GM10266 (cell line): ENCODE measurements at regions not wholly inside any gene's neighbourhood (a gene's known extent, or its start where the extent isn't known, plus 50 kb on each side); places are given as distances from the start of the nearest gene placed in this dataset.

Source experiments
- DNase-seq: peaks from one replicate; pipeline ENCODE4 v3.0.0; 2012; ENCODE audit errors: extremely low spot score
- CTCF ChIP-seq: IDR thresholded peaks from 2 replicates; pipeline ENCODE4 v1.5.1; 2012; ENCODE audit warnings: mild to moderate bottlenecking, low read depth; ENCODE audit not compliant: control insufficient read depth, insufficient read depth; ENCODE audit errors: missing control alignments

GRCh38 chr6:105985816-105986632 is 100.1 kb upstream of the PRDM1 start:
- no peak for TF ChIP-seq CTCF
- DNase-seq = no peak

DNA sequence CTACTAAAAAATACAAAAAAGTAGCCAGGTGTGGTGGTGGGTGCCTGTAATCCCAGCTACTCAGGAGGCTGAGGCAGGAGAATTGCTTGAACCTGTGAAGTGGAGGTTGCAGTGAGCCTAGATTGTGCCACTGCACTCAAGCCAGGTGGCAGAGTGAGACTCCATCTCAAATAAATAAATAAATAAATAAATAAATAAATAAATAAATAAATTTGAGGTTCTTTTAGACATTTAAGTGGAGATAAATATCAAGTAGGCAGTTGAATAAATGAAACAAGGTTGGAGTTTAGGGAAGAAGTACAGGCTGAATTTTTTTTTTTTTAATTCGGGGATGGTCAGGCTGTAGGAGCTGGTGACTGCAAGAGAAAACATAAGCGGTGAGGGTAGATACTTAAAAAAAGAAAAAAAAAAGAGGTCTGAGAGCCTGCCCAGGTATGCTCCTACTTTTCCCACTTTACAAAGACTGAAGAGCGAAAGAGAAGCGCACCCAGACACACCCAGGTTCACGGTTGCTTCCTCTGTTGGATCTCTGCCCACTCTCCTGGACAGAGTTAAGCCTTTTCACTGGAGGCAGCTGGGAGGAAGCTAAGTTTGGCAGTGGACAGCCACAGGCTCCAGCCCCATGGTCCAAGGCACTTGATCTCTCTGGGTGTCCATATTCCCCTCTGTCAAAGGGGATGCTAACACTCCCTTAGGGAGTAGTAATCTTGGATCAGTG is 100.9 kb upstream of the PRDM1 start:
- TF ChIP-seq CTCF = no peak
- no peak for DNase-seq

DNA sequence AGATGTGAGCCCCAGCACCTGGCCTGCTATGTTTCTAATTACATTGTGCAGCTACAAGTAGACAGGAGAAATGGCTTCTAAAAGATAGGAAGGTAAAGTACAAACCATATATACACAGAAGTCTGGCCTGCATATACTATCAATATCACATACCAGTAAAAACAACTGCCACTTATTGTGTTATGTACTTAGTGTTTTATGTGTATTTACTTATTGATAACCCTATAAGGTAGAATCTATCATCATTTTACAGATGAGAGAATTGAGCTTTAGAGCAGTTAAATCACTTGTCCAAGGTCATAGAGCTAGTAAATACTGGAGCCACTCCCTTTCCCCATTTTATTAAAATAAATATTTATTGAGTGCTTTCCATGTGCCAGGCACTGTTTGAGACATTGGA is 102.4 kb upstream of the PRDM1 start:
- TF ChIP-seq CTCF = no peak

DNA sequence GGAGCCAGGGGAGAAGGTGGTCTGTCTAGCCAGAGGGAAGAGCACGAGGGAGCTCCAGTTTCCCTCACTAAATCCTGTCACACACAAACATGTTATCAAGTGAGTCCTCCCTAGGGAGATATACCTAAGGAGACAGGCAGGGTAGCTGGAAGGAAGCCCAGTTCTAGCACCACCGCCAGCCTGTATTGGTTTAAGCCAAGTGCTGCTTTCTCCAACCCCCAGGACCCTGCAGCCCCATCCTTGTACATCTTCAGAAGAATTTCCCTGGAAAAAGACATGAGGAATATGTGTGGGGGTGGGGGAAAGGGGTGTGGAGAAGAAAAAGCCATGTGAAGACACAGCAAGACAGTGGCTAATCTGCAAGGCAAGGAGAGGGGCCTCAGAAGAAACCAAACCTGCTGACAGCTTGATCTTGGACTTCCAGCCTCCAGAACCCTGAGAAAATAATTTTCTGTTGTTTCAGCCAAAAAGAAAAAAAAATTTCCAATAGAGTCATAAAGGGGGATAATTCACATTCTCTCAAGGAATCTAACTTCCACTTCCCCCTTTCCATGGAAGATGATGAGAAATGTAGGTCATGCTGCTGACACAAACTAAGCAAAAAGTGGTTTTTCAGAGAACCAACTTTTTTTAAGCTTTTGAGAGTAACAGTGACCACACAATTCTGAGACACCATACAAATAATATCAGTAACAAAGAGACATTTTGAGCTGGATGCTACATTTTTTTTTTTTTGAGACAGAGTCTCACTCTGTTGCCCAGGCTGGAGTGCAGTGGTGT is 103.2 kb upstream of the PRDM1 start:
- no peak for TF ChIP-seq CTCF
- DNase-seq = no peak

More for the DNA sequence above, 102.4 kb upstream of the PRDM1 start:
- no peak for DNase-seq

DNA sequence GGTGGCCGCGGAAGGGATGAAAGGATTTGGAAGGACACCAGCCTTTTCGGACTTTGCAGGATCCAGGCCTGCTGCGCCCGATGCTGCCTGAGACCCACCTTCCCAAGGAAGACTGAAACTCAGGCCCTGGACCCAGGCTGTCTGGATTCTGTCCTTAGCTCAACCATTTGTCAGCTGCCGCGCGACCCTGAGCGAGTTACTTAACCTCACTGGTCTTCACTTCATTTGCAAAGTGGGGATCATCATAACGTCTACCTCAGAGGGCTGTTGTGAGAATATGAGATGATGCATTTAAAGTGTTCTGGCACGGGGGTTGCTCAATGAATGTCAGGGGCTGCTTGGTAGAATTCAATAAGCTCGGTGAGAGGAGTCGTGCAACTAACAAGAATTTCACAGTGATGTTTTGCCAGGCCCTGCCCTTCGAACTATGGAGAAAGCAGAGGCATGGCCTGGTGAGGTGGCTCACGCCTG is 104.2 kb upstream of the PRDM1 start:
- no peak for DNase-seq
- TF ChIP-seq CTCF = no peak

DNA sequence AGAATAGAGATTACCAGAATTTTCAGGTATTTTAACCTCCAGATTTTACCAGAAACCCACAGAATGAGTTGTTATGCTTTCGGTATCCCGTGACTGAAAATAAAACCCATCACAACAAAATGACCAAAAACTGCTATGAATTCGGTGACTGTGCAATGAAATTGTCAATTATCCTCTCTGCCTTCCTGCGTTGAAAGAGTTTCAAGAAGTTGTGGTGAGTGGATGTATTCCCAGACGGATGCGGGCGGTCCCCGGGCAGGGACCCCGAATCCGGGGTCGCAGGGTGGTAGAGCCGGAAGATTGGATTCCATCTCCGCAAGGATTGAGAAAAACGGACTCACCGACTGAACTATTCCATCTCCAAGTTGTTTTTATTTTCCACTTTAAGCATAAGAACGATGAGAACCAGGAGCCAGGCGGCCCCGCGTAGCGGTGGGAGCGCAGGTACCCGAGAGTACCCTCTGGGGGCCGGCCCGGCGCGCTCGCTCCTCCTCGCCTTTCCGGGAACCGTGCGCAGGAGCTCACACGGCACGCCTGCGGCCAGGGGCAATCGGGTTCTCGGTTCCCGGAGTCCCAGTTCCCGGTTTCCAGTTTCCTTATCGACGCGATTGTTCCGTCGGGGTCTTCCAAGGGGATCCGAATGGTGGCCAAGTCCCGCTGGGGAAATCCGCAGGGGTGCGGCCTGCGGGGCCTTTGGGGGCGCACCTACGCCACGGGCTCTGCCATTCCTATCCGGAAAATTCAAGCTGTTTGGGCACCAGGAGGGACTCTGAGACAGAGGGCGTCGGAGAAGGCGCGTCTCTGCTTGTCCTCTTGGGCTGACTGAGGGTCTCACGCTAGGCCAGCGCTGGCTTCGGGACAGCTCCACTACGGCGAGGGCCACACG is 104.9 kb upstream of the PRDM1 start:
- no peak for DNase-seq
- no peak for TF ChIP-seq CTCF
